ENCODE measurements at regions not wholly inside any gene's neighbourhood (a gene's known extent, or its start where the extent isn't known, plus 50 kb on each side); places are given as distances from the start of the nearest gene placed in this dataset.

- TF ChIP-seq CTCF (IDR thresholded peaks at IDR 0.05; ENCODE audit: poor library complexity): no peak
- no peak for TF ChIP-seq EZH2 (IDR thresholded peaks at IDR 0.05; ENCODE audit: borderline replicate concordance)
- no peak for TF ChIP-seq EZH2phosphoT487 (IDR thresholded peaks at IDR 0.05; ENCODE audit: low read depth, severe bottlenecking, unreplicated experiment)
Observed at GRCh38 chr14:96638041-96638855, 136.1 kb downstream of the PAPOLA start.

Measured in hepatocyte (in vitro differentiated cells).